Neural cell (in vitro differentiated cells): ENCODE measurements at regions not wholly inside any gene's neighbourhood (a gene's known extent, or its start where the extent isn't known, plus 50 kb on each side); places are given as distances from the start of the nearest gene placed in this dataset.

Experiments
- EZH2 ChIP-seq: fragments of 200-600, 300-800 bp; shearing (Covaris generic), sonication (generic); IDR thresholded peaks from 2 replicates; pipeline ENCODE4 v1.6.1; 2014; ENCODE audit warnings: antibody characterized with exemption, low read length, borderline replicate concordance, mild to moderate bottlenecking; ENCODE audit not compliant: insufficient read depth, poor library complexity, severe bottlenecking
- MXI1 ChIP-seq: fragments of 450-650 bp; conservative IDR thresholded peaks from 2 replicates; pipeline ENCODE4 v1.6.1; 2014; ENCODE audit warnings: antibody characterized with exemption, mild to moderate bottlenecking; ENCODE audit not compliant: poor library complexity, severe bottlenecking
- POLR2AphosphoS5 ChIP-seq: IDR thresholded peaks from 2 replicates; pipeline ENCODE4 v1.6.1; 2012
- RAD21 ChIP-seq: fragments of 450-650 bp; conservative IDR thresholded peaks from 2 replicates; pipeline ENCODE4 v1.6.1; 2014; ENCODE audit warnings: antibody characterized with exemption, mild to moderate bottlenecking, moderate library complexity
- TF ChIP-seq, protein P1 (sequence below): fragments of 450-650 bp; IDR thresholded peaks from 2 replicates; pipeline ENCODE4 v1.5.1; 2014; ENCODE audit warnings: antibody characterized with exemption, mild to moderate bottlenecking, moderate library complexity; ENCODE audit not compliant: poor library complexity, severe bottlenecking
- TF ChIP-seq, protein P2 (sequence below): IDR thresholded peaks from 2 replicates; pipeline ENCODE4 v1.6.1; 2012; ENCODE audit warnings: borderline replicate concordance

DNA sequence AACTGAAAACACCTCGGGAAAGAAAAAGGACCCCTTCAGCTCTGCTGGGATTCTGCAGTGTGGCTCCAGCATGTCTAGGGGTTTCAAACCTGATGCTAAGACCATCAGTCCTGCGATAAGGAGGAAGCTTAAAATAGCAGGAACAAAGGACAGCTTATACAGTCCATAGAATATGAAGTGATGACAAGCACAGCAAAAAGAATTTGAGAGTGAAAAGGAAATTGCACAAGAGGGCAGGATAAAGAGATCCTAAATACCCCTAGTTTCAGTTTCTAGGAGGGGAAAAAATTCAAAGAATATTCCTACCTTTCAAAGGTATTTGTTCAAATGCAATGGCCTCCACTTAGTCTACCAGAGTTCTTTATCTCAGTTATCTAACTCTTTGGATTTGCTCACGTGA lies 171.4 kb downstream of the TGFB2 start:
- TF ChIP-seq MXI1 (no peak), EZH2 (no peak), RAD21 (no peak), POLR2AphosphoS5 (no peak)
- TF ChIP-seq, protein P1, sequence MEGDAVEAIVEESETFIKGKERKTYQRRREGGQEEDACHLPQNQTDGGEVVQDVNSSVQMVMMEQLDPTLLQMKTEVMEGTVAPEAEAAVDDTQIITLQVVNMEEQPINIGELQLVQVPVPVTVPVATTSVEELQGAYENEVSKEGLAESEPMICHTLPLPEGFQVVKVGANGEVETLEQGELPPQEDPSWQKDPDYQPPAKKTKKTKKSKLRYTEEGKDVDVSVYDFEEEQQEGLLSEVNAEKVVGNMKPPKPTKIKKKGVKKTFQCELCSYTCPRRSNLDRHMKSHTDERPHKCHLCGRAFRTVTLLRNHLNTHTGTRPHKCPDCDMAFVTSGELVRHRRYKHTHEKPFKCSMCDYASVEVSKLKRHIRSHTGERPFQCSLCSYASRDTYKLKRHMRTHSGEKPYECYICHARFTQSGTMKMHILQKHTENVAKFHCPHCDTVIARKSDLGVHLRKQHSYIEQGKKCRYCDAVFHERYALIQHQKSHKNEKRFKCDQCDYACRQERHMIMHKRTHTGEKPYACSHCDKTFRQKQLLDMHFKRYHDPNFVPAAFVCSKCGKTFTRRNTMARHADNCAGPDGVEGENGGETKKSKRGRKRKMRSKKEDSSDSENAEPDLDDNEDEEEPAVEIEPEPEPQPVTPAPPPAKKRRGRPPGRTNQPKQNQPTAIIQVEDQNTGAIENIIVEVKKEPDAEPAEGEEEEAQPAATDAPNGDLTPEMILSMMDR = no peak
- TF ChIP-seq, protein P2, sequence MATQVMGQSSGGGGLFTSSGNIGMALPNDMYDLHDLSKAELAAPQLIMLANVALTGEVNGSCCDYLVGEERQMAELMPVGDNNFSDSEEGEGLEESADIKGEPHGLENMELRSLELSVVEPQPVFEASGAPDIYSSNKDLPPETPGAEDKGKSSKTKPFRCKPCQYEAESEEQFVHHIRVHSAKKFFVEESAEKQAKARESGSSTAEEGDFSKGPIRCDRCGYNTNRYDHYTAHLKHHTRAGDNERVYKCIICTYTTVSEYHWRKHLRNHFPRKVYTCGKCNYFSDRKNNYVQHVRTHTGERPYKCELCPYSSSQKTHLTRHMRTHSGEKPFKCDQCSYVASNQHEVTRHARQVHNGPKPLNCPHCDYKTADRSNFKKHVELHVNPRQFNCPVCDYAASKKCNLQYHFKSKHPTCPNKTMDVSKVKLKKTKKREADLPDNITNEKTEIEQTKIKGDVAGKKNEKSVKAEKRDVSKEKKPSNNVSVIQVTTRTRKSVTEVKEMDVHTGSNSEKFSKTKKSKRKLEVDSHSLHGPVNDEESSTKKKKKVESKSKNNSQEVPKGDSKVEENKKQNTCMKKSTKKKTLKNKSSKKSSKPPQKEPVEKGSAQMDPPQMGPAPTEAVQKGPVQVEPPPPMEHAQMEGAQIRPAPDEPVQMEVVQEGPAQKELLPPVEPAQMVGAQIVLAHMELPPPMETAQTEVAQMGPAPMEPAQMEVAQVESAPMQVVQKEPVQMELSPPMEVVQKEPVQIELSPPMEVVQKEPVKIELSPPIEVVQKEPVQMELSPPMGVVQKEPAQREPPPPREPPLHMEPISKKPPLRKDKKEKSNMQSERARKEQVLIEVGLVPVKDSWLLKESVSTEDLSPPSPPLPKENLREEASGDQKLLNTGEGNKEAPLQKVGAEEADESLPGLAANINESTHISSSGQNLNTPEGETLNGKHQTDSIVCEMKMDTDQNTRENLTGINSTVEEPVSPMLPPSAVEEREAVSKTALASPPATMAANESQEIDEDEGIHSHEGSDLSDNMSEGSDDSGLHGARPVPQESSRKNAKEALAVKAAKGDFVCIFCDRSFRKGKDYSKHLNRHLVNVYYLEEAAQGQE = no peak
